ENCODE measurements at regions not wholly inside any gene's neighbourhood (a gene's known extent, or its start where the extent isn't known, plus 50 kb on each side); places are given as distances from the start of the nearest gene placed in this dataset.

GRCh38 chr6:149261364-149262040 is 56.0 kb upstream of the TAB2 start:
- POLR2A ChIA-PET, result interaction anchor here (1.2 to 1.3 kb wide), 2 partner anchors 9 to 18 kb away, joined by 3 to 5 read pairs; no protein-coding TSS in a partner anchor
- H3K4me2 ChIP-seq (ENCODE audit: insufficient read depth, low read length), result no peak overlapping the region
- no peaks in the 10 kb centered on the region for H3K9me1 ChIP-seq (ENCODE audit: control insufficient read depth, insufficient read depth, low read length)
- no peak for DNase-seq (ENCODE audit: extremely low read depth in 1 of 4, low spot score in 3 of 4)
- no peak overlapping the region for H3K9ac ChIP-seq (ENCODE audit: insufficient read depth in 1 of 2, low read depth in 2 of 2, low read length in 2 of 2)
- intact Hi-C loops (cut with micrococcal nuclease), result no loop called here
- H3K4me1 ChIP-seq (replicated peaks in 1 of 2; ENCODE audit: control insufficient read depth in 2 of 2, insufficient read depth in 2 of 2, low read length in 2 of 2), result no peaks in the 10 kb centered on the region
- H3K27ac ChIP-seq (ENCODE audit: extremely low read depth, low read depth, low read length), result no peak overlapping the region
- no peaks in the 10 kb centered on the region for H3K9me3 ChIP-seq (replicated peaks; ENCODE audit: control insufficient read depth, insufficient read depth, low read depth, low read length)
- no peak overlapping the region for H2AFZ ChIP-seq (ENCODE audit: low read depth, low read length)
- H3K36me3 ChIP-seq (ENCODE audit: control insufficient read depth, insufficient read depth, low read length), result no peaks in the 10 kb centered on the region
- in situ Hi-C loops (cut with MboI), result no loop called here
- no peak for FAIRE-seq
- no peak overlapping the region for H3K4me3 ChIP-seq
- peaks cover 42 to 51% of the 10 kb centered on the region in 2 experiments for H3K27me3 ChIP-seq (ENCODE audit: control insufficient read depth in 2 of 2, insufficient read depth in 2 of 2, low read length in 2 of 2)
- CTCF ChIA-PET (ENCODE audit: low intra/inter-chr PET ratio), result no interaction called here
- 3% methylated on average over 4 of the region's 4 CpGs for WGBS (ENCODE audit: insufficient coverage, low coverage, missing lambda C conversion rate)
- H4K20me1 ChIP-seq (replicated peaks; ENCODE audit: control insufficient read depth, insufficient read depth, low read length), result no peaks in the 10 kb centered on the region
- no peak for ATAC-seq
- no TSS peak for BruUV-seq (replicated peaks)
- H3K79me2 ChIP-seq (ENCODE audit: control insufficient read depth, insufficient read depth, low read length), result no peaks in the 10 kb centered on the region
- TF ChIP-seq TRIM24 (IDR thresholded peaks at IDR 0.05) (no peak), TEAD1 (CRISPR knock-in tag; IDR thresholded peaks at IDR 0.05) (no peak), POLR2H (tag; IDR thresholded peaks at IDR 0.05; ENCODE audit: low read depth) (no peak)
- TF ChIP-seq, protein P1, sequence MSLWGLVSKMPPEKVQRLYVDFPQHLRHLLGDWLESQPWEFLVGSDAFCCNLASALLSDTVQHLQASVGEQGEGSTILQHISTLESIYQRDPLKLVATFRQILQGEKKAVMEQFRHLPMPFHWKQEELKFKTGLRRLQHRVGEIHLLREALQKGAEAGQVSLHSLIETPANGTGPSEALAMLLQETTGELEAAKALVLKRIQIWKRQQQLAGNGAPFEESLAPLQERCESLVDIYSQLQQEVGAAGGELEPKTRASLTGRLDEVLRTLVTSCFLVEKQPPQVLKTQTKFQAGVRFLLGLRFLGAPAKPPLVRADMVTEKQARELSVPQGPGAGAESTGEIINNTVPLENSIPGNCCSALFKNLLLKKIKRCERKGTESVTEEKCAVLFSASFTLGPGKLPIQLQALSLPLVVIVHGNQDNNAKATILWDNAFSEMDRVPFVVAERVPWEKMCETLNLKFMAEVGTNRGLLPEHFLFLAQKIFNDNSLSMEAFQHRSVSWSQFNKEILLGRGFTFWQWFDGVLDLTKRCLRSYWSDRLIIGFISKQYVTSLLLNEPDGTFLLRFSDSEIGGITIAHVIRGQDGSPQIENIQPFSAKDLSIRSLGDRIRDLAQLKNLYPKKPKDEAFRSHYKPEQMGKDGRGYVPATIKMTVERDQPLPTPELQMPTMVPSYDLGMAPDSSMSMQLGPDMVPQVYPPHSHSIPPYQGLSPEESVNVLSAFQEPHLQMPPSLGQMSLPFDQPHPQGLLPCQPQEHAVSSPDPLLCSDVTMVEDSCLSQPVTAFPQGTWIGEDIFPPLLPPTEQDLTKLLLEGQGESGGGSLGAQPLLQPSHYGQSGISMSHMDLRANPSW (CRISPR knock-in tag; IDR thresholded peaks at IDR 0.05), result no peak
- TF ChIP-seq, protein P2, sequence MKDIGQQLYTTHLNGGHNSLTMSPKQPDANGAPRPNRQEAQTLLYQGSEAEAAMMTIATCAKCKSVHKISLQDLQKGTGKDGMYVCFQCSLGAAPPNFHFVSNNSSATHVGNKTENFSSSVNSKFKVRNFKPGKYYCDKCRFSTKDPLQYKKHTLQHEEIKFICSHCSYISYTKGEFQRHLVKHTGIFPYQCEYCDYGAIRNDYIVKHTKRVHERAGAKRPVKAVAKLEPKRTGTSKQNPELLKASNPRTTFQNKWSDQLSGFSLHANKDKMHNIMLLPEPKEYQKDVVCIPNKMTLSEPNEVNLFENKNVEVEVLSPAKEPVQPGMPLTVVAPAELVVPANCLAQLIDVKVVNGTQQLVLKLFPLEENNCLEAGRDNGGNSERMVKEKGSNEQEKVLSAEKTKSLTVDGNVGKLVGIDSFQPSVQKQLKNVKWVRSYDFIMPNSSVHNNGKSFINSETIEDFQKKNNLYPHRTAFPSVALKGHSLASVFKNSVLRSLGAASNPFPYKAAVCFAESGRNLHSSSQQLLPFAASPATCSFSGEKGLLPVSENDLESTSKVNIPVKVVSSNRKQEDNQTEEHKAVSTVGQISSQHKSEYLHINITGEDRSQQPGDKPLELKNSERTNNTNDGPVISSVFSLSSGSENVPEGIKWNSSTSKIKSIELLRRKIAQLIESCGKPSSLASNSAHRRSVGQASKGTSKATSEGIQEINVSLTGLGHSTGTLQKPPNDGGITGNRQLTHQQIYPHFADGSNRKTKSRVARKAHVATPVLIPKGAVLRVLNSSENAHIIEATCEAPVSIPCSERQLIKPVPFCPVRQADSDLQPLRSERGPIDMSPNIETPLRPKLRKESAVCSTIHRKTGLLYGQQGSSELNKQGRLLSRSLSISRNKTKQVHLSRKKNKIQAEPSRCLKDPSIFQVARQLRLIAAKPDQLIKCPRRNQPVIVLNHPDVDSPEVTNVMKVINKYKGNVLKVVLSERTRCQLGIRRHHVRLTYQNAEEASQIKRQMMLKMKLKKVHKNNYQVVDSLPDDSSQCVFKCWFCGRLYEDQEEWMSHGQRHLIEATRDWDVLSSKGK (CRISPR knock-in tag; IDR thresholded peaks at IDR 0.05), result no peak
